Spinal cord (tissue), 9 donors: ENCODE measurements at regions not wholly inside any gene's neighbourhood (a gene's known extent, or its start where the extent isn't known, plus 50 kb on each side); places are given as distances from the start of the nearest gene placed in this dataset.

Experiments
- DNase-seq, 6 donors: peaks; one replicate each; pipeline versions ENCODE4 v3.0.0 to v3.0.0-alpha.2; 2013 to 2015; ENCODE audit warnings: low spot score in 6 of 6, low read depth in 4 of 6
- H3K27ac ChIP-seq: one replicate; pipeline ENCODE4 v1.5.1; 2013; ENCODE audit warnings: low read depth, low read length, control low read depth
- H3K27me3 ChIP-seq: one replicate; pipeline ENCODE4 v1.6.1; 2013; ENCODE audit warnings: low read length; ENCODE audit not compliant: control insufficient read depth, insufficient read depth
- H3K36me3 ChIP-seq: one replicate; pipeline ENCODE4 v1.6.1; 2013; ENCODE audit warnings: low read length; ENCODE audit not compliant: control insufficient read depth, insufficient read depth
- H3K4me1 ChIP-seq: one replicate; pipeline ENCODE4 v1.6.1; 2013; ENCODE audit warnings: low read length; ENCODE audit not compliant: control insufficient read depth, insufficient read depth
- H3K4me3 ChIP-seq: one replicate; pipeline ENCODE4 v1.5.1; 2013; ENCODE audit warnings: low read depth, low read length, control low read depth
- H3K9me3 ChIP-seq: one replicate; pipeline ENCODE4 v1.6.1; 2013; ENCODE audit warnings: low read length; ENCODE audit not compliant: control insufficient read depth, insufficient read depth
- WGBS: methylation state at CpG from one replicate; pipeline ENCODE4 v1.1.5; 2013; ENCODE audit warnings: missing lambda C conversion rate; ENCODE audit not compliant: insufficient coverage; 5-methylcytosine and 5-hydroxymethylcytosine counted together
- donor health status: healthy.

GRCh38 chr9:94498801-94499453 is 56.0 kb upstream of the PCAT7 start:
- H3K4me1 ChIP-seq = no peaks in the 10 kb centered on the region
- H3K4me3 ChIP-seq = no peak overlapping the region
- H3K36me3 ChIP-seq = no peaks in the 10 kb centered on the region
- 77% methylated on average over 2 of the region's 5 CpGs for WGBS
- DNase-seq = no peak
- no peaks in the 10 kb centered on the region for H3K9me3 ChIP-seq
- no peaks in the 10 kb centered on the region for H3K27me3 ChIP-seq
- H3K27ac ChIP-seq = no peak overlapping the region

- no peaks in the 10 kb centered on the region for H3K27me3 ChIP-seq
- no CpG with 5 or more reads among the region's 3 CpGs for WGBS
- no peak overlapping the region for H3K27ac ChIP-seq
- H3K4me3 ChIP-seq = no peak overlapping the region
- no peak for DNase-seq
- H3K9me3 ChIP-seq = no peaks in the 10 kb centered on the region
- no peaks in the 10 kb centered on the region for H3K36me3 ChIP-seq
- H3K4me1 ChIP-seq = no peaks in the 10 kb centered on the region
Measured at GRCh38 chr9:94504358-94504757, 50.5 kb upstream of the PCAT7 start.
